Neural crest cell (in vitro differentiated cells): ENCODE measurements at regions not wholly inside any gene's neighbourhood (a gene's known extent, or its start where the extent isn't known, plus 50 kb on each side); places are given as distances from the start of the nearest gene placed in this dataset.

ENCODE experiments used
- DNase-seq: peaks from one replicate; pipeline ENCODE4 v3.0.0; 2021; ENCODE audit warnings: low read depth, mixed read lengths, low spot score
- H3K27ac Mint-ChIP-seq: one replicate; pipeline ENCODE4 v1.8.0; 2021; ENCODE audit warnings: mild to moderate bottlenecking, mixed read lengths; ENCODE audit not compliant: unreplicated experiment
- H3K27me3 Mint-ChIP-seq: 2 replicates; pipeline ENCODE4 v1.8.0; 2021; ENCODE audit warnings: low read depth, mild to moderate bottlenecking, mixed read lengths
- H3K36me3 Mint-ChIP-seq: 2 replicates; pipeline ENCODE4 v1.8.0; 2021; ENCODE audit warnings: low read depth, mild to moderate bottlenecking, mixed read lengths
- H3K4me1 Mint-ChIP-seq: 2 replicates; pipeline ENCODE4 v1.8.0; 2021; ENCODE audit warnings: mixed read lengths
- H3K4me3 Mint-ChIP-seq: one replicate; pipeline ENCODE4 v1.8.0; 2021; ENCODE audit warnings: mild to moderate bottlenecking, mixed read lengths
- H3K9me3 Mint-ChIP-seq: 2 replicates; pipeline ENCODE4 v1.8.0; 2021; ENCODE audit warnings: mixed read lengths
- TF ChIP-seq, protein P1 (sequence below): fragments of 200-600 bp; sonication (generic); conservative IDR thresholded peaks from 2 replicates; pipeline ENCODE4 v1.5.0; 2021; ENCODE audit warnings: antibody characterized with exemption, mild to moderate bottlenecking

DNA sequence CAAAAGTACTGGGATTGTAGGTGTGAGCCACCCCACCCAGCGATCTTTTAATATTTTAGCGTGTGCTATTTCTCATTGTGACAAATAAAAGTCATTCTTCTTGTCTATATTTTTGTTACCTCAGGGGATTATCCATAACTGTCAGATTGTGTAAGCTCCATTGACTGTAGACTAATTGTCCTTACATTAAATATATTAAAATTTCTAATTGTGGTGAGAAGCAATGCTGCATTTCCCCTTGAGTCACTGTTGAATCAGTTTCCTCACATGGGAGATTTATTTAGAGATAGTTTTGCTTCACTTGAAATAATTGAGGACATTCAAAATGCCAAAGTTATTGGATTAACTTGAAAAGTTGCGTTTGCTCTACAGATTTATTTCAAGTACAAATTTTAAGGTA is 782.4 kb upstream of the WWC1 start:
- DNase-seq = no peak
- no peaks in the 10 kb centered on the region for H3K36me3 Mint-ChIP-seq
- no peak overlapping the region for H3K4me3 Mint-ChIP-seq
- TF ChIP-seq, protein P1, sequence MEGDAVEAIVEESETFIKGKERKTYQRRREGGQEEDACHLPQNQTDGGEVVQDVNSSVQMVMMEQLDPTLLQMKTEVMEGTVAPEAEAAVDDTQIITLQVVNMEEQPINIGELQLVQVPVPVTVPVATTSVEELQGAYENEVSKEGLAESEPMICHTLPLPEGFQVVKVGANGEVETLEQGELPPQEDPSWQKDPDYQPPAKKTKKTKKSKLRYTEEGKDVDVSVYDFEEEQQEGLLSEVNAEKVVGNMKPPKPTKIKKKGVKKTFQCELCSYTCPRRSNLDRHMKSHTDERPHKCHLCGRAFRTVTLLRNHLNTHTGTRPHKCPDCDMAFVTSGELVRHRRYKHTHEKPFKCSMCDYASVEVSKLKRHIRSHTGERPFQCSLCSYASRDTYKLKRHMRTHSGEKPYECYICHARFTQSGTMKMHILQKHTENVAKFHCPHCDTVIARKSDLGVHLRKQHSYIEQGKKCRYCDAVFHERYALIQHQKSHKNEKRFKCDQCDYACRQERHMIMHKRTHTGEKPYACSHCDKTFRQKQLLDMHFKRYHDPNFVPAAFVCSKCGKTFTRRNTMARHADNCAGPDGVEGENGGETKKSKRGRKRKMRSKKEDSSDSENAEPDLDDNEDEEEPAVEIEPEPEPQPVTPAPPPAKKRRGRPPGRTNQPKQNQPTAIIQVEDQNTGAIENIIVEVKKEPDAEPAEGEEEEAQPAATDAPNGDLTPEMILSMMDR = no peak
- no peaks in the 10 kb centered on the region for H3K27me3 Mint-ChIP-seq
- H3K4me1 Mint-ChIP-seq = peaks cover 4% of the 10 kb centered on the region
- no peak overlapping the region for H3K27ac Mint-ChIP-seq
- H3K9me3 Mint-ChIP-seq = no peaks in the 10 kb centered on the region

DNA sequence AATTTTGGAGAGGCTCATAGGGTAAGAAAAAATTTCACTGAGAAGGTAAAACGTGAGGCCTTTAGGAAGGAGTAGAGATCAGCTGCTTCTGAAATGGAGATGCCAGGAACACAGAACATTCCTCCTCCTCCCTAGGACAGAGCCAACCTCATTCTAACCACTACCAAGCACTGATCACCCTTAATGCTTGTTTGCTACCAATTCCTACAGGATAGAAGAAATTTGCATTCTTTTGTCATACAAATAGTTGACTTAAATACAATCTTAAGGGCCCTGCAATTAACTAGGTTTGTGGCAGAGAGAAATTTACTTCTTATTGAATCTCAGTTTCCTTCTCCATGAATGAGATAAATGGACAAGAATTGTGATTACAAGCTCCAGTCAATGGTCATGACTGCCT is 780.2 kb upstream of the WWC1 start:
- no peak for DNase-seq
- H3K4me1 Mint-ChIP-seq = peaks cover 4% of the 10 kb centered on the region
- no peaks in the 10 kb centered on the region for H3K27me3 Mint-ChIP-seq
- TF ChIP-seq, protein P1 = no peak
- no peaks in the 10 kb centered on the region for H3K9me3 Mint-ChIP-seq
- no peaks in the 10 kb centered on the region for H3K36me3 Mint-ChIP-seq
- no peak overlapping the region for H3K4me3 Mint-ChIP-seq
- H3K27ac Mint-ChIP-seq = no peak overlapping the region

- DNase-seq = no peak
- no peaks in the 10 kb centered on the region for H3K36me3 Mint-ChIP-seq
- H3K9me3 Mint-ChIP-seq = no peaks in the 10 kb centered on the region
- H3K27me3 Mint-ChIP-seq = no peaks in the 10 kb centered on the region
- TF ChIP-seq, protein P1 = no peak
- H3K4me1 Mint-ChIP-seq = peaks cover 8% of the 10 kb centered on the region
- H3K4me3 Mint-ChIP-seq = no peak overlapping the region
- no peak overlapping the region for H3K27ac Mint-ChIP-seq
Measured at GRCh38 chr5:167512111-167512510, 779.3 kb upstream of the WWC1 start.

DNA sequence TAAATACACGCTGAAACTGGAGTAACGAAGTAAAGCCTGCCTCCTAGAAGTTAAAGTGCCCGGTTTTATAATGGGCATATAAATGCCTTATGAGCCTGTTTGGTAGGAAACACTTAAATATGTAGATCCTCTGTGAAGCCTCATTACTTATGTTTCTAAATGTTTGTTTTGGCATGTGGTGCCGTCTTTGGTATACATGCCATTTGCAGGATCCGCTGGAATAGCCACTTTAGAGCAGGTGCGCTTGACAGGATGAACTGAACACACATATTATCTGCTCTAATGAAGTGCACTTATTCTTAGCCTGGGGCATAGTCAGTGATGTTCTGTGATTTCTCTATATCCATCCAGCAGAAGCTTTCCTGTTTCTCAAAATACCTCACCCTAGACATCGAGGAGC is 778.1 kb upstream of the WWC1 start:
- Mint-ChIP-seq H3K4me1 (peaks cover 8% of the 10 kb centered on the region), H3K9me3 (no peaks in the 10 kb centered on the region), H3K4me3 (no peak overlapping the region), H3K27me3 (no peaks in the 10 kb centered on the region), H3K27ac (no peak overlapping the region), H3K36me3 (no peaks in the 10 kb centered on the region)
- TF ChIP-seq, protein P1 = no peak
- no peak for DNase-seq

DNA sequence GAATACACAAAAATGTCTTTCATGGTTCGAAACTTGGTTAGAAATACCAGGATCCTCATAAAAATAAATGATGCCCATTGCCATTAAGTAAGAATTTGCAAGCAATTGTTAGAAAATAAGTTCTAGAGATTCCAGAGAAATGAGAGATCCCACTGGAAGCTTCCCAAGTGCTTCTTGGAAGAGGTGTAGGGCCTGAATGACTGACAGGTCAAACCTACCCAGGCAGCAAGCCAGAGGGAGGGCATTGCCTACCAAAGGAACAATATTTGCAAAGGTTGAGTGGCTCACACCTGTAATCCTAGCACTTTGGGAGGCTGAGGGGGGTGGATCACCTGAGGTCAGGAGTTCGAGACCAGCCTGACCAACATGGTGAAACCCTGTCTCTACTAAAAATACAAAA is 777.0 kb upstream of the WWC1 start:
- TF ChIP-seq, protein P1 = no peak
- H3K4me1 Mint-ChIP-seq = peaks cover 8% of the 10 kb centered on the region
- H3K27ac Mint-ChIP-seq = no peak overlapping the region
- DNase-seq = no peak
- H3K36me3 Mint-ChIP-seq = no peaks in the 10 kb centered on the region
- H3K9me3 Mint-ChIP-seq = peaks cover 3% of the 10 kb centered on the region
- no peak overlapping the region for H3K4me3 Mint-ChIP-seq
- H3K27me3 Mint-ChIP-seq = no peaks in the 10 kb centered on the region

DNA sequence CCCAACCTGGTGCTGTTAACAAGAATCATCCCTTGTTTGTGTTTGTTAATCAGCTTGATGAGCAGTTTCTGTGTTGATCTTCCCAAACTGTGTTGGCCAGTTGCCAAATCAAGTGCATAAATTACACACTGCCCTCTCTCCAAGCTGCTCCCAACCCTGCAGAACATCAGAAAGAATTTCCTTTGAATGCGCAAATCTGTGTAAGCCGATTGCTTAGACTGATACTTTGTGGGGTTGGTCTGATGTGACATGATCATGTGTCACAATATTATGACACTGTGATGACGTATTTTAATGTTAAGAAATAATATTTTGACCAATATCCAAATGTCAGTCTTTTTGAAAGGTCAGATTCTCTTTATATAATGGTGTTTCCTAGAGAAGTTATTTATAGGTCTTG is 766.4 kb upstream of the WWC1 start:
- peaks cover 14% of the 10 kb centered on the region for H3K9me3 Mint-ChIP-seq
- H3K27me3 Mint-ChIP-seq = no peaks in the 10 kb centered on the region
- TF ChIP-seq, protein P1 = no peak
- no peak for DNase-seq
- no peaks in the 10 kb centered on the region for H3K4me1 Mint-ChIP-seq
- peaks cover 6% of the 10 kb centered on the region for H3K36me3 Mint-ChIP-seq
- no peak overlapping the region for H3K27ac Mint-ChIP-seq
- H3K4me3 Mint-ChIP-seq = no peak overlapping the region
